ENCODE measurements at regions not wholly inside any gene's neighbourhood (a gene's known extent, or its start where the extent isn't known, plus 50 kb on each side); places are given as distances from the start of the nearest gene placed in this dataset.

DNA sequence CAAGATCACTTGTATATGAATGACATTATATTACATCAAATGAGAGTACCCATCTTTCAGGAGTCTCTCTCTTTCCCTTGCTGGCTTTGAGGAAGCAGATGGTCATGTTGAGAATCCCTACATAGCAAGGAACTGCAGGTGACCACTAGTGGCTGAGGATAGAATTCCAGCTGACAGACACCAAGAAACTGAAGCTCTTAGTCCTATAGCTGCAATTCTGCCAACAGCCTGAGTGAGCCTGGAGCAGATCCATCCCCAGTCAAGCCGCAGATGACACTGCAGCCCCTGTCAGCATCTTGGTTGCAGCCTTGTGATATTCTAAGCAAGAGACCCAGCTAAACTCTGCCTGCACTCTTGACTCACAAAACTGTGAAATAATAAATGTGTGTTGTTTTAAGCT is 531.5 kb downstream of the CSNK1G3 start:
- TF ChIP-seq SIN3A (IDR thresholded peaks at IDR 0.05; ENCODE audit: borderline replicate concordance, insufficient read depth, low read length) (no peak), TAF1 (IDR thresholded peaks at IDR 0.05; ENCODE audit: borderline replicate concordance, insufficient read depth, low read length) (no peak), REST (IDR thresholded peaks at IDR 0.05; ENCODE audit: insufficient read depth in 1 of 2, low read depth in 2 of 2, low read length in 2 of 2) (no peak), POLR2AphosphoS5 (IDR thresholded peaks at IDR 0.05; ENCODE audit: low read depth, low read length) (no peak), FOXP2 (optimal IDR thresholded peaks at IDR 0.05; ENCODE audit: borderline replicate concordance, extremely low read depth, extremely low read length, insufficient read depth) (no peak)

DNA sequence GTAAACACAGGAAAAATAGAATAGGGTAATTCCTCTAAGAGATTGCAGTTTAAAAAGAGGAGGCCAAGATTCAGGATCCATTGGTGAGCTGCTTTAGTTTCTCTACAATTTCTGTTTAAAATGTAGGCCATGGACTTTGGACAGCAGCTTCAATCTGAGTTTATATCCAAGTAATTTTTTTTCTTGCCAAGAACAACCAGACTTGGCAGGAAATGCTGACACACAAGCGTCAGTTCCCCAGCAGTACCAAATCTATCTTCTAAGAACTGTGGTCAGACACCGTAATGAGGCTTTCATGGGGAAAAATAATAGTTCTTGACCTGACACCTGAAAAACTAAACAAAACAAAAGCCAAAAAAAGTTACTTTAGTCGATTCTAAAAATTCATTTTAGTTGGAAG is 528.8 kb downstream of the CSNK1G3 start:
- TF ChIP-seq TAF1 (IDR thresholded peaks at IDR 0.05; ENCODE audit: borderline replicate concordance, insufficient read depth, low read length) (no peak), FOXP2 (optimal IDR thresholded peaks at IDR 0.05; ENCODE audit: borderline replicate concordance, extremely low read depth, extremely low read length, insufficient read depth) (no peak), POLR2AphosphoS5 (IDR thresholded peaks at IDR 0.05; ENCODE audit: low read depth, low read length) (no peak), REST (IDR thresholded peaks at IDR 0.05; ENCODE audit: insufficient read depth in 1 of 2, low read depth in 2 of 2, low read length in 2 of 2) (peak; percentile 32 to 80; a peak in 3 of 4 replicates), SIN3A (IDR thresholded peaks at IDR 0.05; ENCODE audit: borderline replicate concordance, insufficient read depth, low read length) (no peak)

- no peak for TF ChIP-seq TAF1 (IDR thresholded peaks at IDR 0.05; ENCODE audit: borderline replicate concordance, insufficient read depth, low read length)
- TF ChIP-seq SIN3A (IDR thresholded peaks at IDR 0.05; ENCODE audit: borderline replicate concordance, insufficient read depth, low read length): no peak
- no peak for TF ChIP-seq POLR2AphosphoS5 (IDR thresholded peaks at IDR 0.05; ENCODE audit: low read depth, low read length)
- no peak for TF ChIP-seq FOXP2 (optimal IDR thresholded peaks at IDR 0.05; ENCODE audit: borderline replicate concordance, extremely low read depth, extremely low read length, insufficient read depth)
- TF ChIP-seq REST (IDR thresholded peaks at IDR 0.05; ENCODE audit: insufficient read depth in 1 of 2, low read depth in 2 of 2, low read length in 2 of 2): no peak
These were observed 527.4 kb downstream of the CSNK1G3 start for GRCh38 chr5:124039410-124039809.

- TF ChIP-seq POLR2AphosphoS5 (IDR thresholded peaks at IDR 0.05; ENCODE audit: low read depth, low read length) (no peak), REST (IDR thresholded peaks at IDR 0.05; ENCODE audit: insufficient read depth in 1 of 2, low read depth in 2 of 2, low read length in 2 of 2) (no peak), SIN3A (IDR thresholded peaks at IDR 0.05; ENCODE audit: borderline replicate concordance, insufficient read depth, low read length) (no peak), FOXP2 (optimal IDR thresholded peaks at IDR 0.05; ENCODE audit: borderline replicate concordance, extremely low read depth, extremely low read length, insufficient read depth) (no peak), TAF1 (IDR thresholded peaks at IDR 0.05; ENCODE audit: borderline replicate concordance, insufficient read depth, low read length) (no peak)
These were observed 524.8 kb downstream of the CSNK1G3 start for GRCh38 chr5:124036786-124037185.

DNA sequence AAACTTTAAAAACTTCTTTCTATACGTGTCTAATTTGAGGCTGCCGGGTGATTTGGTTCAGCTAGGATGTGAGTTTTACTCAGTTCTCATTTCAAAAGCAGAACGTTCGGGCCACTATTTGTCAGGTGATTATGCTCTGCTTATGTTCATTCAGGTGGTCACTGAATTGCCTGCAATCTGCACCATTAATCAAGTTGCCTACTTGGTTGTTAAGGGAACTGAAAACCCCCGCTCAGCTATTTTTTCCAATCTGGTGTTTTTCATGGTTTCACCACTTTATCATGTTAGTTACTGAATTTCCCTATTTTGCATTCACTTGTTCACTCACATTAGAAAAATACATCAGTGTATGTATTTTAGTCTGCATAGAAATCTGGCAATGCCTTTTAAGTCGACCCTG is 523.0 kb downstream of the CSNK1G3 start:
- no peak for TF ChIP-seq FOXP2 (optimal IDR thresholded peaks at IDR 0.05; ENCODE audit: borderline replicate concordance, extremely low read depth, extremely low read length, insufficient read depth)
- no peak for TF ChIP-seq REST (IDR thresholded peaks at IDR 0.05; ENCODE audit: insufficient read depth in 1 of 2, low read depth in 2 of 2, low read length in 2 of 2)
- TF ChIP-seq TAF1 (IDR thresholded peaks at IDR 0.05; ENCODE audit: borderline replicate concordance, insufficient read depth, low read length): no peak
- no peak for TF ChIP-seq SIN3A (IDR thresholded peaks at IDR 0.05; ENCODE audit: borderline replicate concordance, insufficient read depth, low read length)
- TF ChIP-seq POLR2AphosphoS5 (IDR thresholded peaks at IDR 0.05; ENCODE audit: low read depth, low read length): no peak
